HG03108 (cell line): ENCODE measurements at regions not wholly inside any gene's neighbourhood (a gene's known extent, or its start where the extent isn't known, plus 50 kb on each side); places are given as distances from the start of the nearest gene placed in this dataset.
A peak's percentile ranks its signal among the peaks of the same experiment; 100 is the strongest.

Experiments
- ATAC-seq: cut with Tn5 transposase; IDR thresholded peaks from one replicate; pipeline ENCODE4 v1.9.1; 2021; ENCODE audit warnings: moderate library complexity; ENCODE audit not compliant: unreplicated experiment

- ATAC-seq, result no peak
Observed at GRCh38 chr10:81008726-81009125, 471.0 kb downstream of the SH2D4B start.

GRCh38 chr10:81009296-81009695 is 471.6 kb downstream of the SH2D4B start:
- no peak for ATAC-seq

GRCh38 chr10:81013771-81014170 is 476.1 kb downstream of the SH2D4B start:
- ATAC-seq, result no peak

- peak; percentile 77 for ATAC-seq
Observed at GRCh38 chr10:81019029-81019890, 481.6 kb downstream of the SH2D4B start.

- no peak for ATAC-seq
Observed at GRCh38 chr10:81021428-81022129, 483.9 kb downstream of the SH2D4B start.

- ATAC-seq, result no peak
Observed at GRCh38 chr10:81026591-81026990, 488.9 kb downstream of the SH2D4B start.

- ATAC-seq, result no peak
Observed at GRCh38 chr10:81027223-81027622, 489.5 kb downstream of the SH2D4B start.

- no peak for ATAC-seq
Observed at GRCh38 chr10:81027706-81028105, 490.0 kb downstream of the SH2D4B start.

GRCh38 chr10:81031774-81032173 is 494.1 kb downstream of the SH2D4B start:
- ATAC-seq, result peak; percentile 74

GRCh38 chr10:81034383-81034782 is 496.7 kb downstream of the SH2D4B start:
- no peak for ATAC-seq

- ATAC-seq, result peak; percentile 79
Observed at GRCh38 chr10:81036257-81036656, 498.6 kb downstream of the SH2D4B start.

- no peak for ATAC-seq
Observed at GRCh38 chr10:81040031-81040430, 502.3 kb downstream of the SH2D4B start.

- ATAC-seq, result no peak
Observed at GRCh38 chr10:81040940-81041339, 503.2 kb downstream of the SH2D4B start.

- ATAC-seq, result no peak
Observed at GRCh38 chr10:81042647-81043046, 504.9 kb downstream of the SH2D4B start.

- no peak for ATAC-seq
Observed at GRCh38 chr10:81065474-81065873, 527.8 kb downstream of the SH2D4B start.

GRCh38 chr10:81068460-81068859 is 530.8 kb downstream of the SH2D4B start:
- ATAC-seq, result no peak

- no peak for ATAC-seq
Observed at GRCh38 chr10:81071087-81071796, 533.5 kb downstream of the SH2D4B start.

- ATAC-seq, result no peak
Observed at GRCh38 chr10:81073155-81073554, 535.5 kb downstream of the SH2D4B start.

- no peak for ATAC-seq
Observed at GRCh38 chr10:81081887-81082620, 544.4 kb downstream of the SH2D4B start.

- ATAC-seq, result no peak
Observed at GRCh38 chr10:81082621-81083376, 545.1 kb downstream of the SH2D4B start.
